Adrenal gland (tissue), 5 donors: ENCODE measurements at regions not wholly inside any gene's neighbourhood (a gene's known extent, or its start where the extent isn't known, plus 50 kb on each side); places are given as distances from the start of the nearest gene placed in this dataset.

Experiments
- CTCF ChIP-seq, 6 experiments: fragments of 450-650 bp in 4 of 6; fragments of 200-600 bp in 2 of 6; sonication (generic) in 1 of 6; IDR thresholded peaks; 1 replicate in 5 of 6; 2 replicates in 1 of 6; pipeline versions ENCODE4 v1.5.1 to v1.8.0; 2016 to 2021; ENCODE audit warnings: antibody characterized with exemption in 6 of 6, mild to moderate bottlenecking in 2 of 6, moderate library complexity in 1 of 6
- POLR2A ChIP-seq, 2 donors: fragments of 450-650 bp; IDR thresholded peaks; one replicate each; pipeline ENCODE4 v1.6.1; 2017; ENCODE audit warnings: antibody characterized with exemption in 2 of 2, mild to moderate bottlenecking in 2 of 2, moderate library complexity in 1 of 2
- donor health status: DM: no; HTN: no; CAD: no.

- TF ChIP-seq CTCF (IDR thresholded peaks at IDR 0.05): no peak
- TF ChIP-seq POLR2A (IDR thresholded peaks at IDR 0.05): no peak
Measured at GRCh38 chr2:129720360-129720759, 259.1 kb upstream of the RAB6C start.
